ENCODE measurements at regions not wholly inside any gene's neighbourhood (a gene's known extent, or its start where the extent isn't known, plus 50 kb on each side); places are given as distances from the start of the nearest gene placed in this dataset.

GRCh38 chr10:6342096-6342685 lies 139.5 kb downstream of the PFKFB3 start:
- DNase-seq (ENCODE audit: low spot score) = no peak

- no peak for DNase-seq (ENCODE audit: low spot score)
Observed at GRCh38 chr10:6343305-6344010, 140.7 kb downstream of the PFKFB3 start.

- DNase-seq (ENCODE audit: low spot score) = no peak
Observed at GRCh38 chr10:6345404-6345803, 142.7 kb downstream of the PFKFB3 start.

GRCh38 chr10:6346631-6347030 lies 143.9 kb downstream of the PFKFB3 start:
- DNase-seq (ENCODE audit: low spot score) = no peak

GRCh38 chr10:6347391-6347951 lies 144.7 kb downstream of the PFKFB3 start:
- DNase-seq (ENCODE audit: low spot score) = peak; percentile 58

GRCh38 chr10:6348096-6348874 lies 145.6 kb downstream of the PFKFB3 start:
- DNase-seq (ENCODE audit: low spot score) = peak; percentile 89

GRCh38 chr10:6349846-6350535 lies 147.3 kb downstream of the PFKFB3 start:
- DNase-seq (ENCODE audit: low spot score) = no peak

GRCh38 chr10:6350609-6351008 lies 147.9 kb downstream of the PFKFB3 start:
- peak; percentile 20 for DNase-seq (ENCODE audit: low spot score)

GRCh38 chr10:6351495-6351894 lies 148.8 kb downstream of the PFKFB3 start:
- DNase-seq (ENCODE audit: low spot score) = no peak

GRCh38 chr10:6353526-6353925 lies 150.8 kb downstream of the PFKFB3 start:
- no peak for DNase-seq (ENCODE audit: low spot score)

GRCh38 chr10:6354168-6354772 lies 151.5 kb downstream of the PFKFB3 start:
- no peak for DNase-seq (ENCODE audit: low spot score)

GRCh38 chr10:6356280-6356793 lies 153.6 kb downstream of the PFKFB3 start:
- no peak for DNase-seq (ENCODE audit: low spot score)

GRCh38 chr10:6361869-6362268 lies 159.1 kb downstream of the PFKFB3 start:
- DNase-seq (ENCODE audit: low spot score) = no peak

GRCh38 chr10:6362879-6363278 lies 160.1 kb downstream of the PFKFB3 start:
- DNase-seq (ENCODE audit: low spot score) = no peak

- DNase-seq (ENCODE audit: low spot score) = no peak
Observed at GRCh38 chr10:6363511-6363910, 160.8 kb downstream of the PFKFB3 start.

- no peak for DNase-seq (ENCODE audit: low spot score)
Observed at GRCh38 chr10:6364283-6364682, 161.6 kb downstream of the PFKFB3 start.

- no peak for DNase-seq (ENCODE audit: low spot score)
Observed at GRCh38 chr10:6364893-6365292, 162.2 kb downstream of the PFKFB3 start.

- DNase-seq (ENCODE audit: low spot score) = no peak
Observed at GRCh38 chr10:6365384-6365783, 162.7 kb downstream of the PFKFB3 start.

Data from germinal center (tissue), 1 donor.